ENCODE measurements at regions not wholly inside any gene's neighbourhood (a gene's known extent, or its start where the extent isn't known, plus 50 kb on each side); places are given as distances from the start of the nearest gene placed in this dataset.

DNA sequence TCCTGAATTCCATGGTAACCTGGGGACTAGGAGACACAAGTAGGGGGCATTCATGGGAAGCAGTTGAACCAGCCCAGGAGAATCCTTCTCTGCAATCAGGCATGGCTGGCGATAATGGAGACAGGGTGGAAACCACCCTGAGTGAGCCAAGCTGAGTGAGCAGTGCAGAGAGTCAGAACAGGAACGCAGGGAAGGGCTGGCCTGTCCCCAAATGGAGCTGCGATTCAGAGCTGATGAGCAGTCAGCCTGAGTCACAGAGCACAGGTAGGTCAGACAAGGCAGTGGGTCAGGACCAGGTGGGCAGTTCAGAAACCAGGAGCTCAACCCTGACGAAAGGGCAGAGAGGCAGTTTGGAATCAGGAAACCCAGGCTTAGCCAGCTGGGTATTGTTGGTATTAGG, 129.0 kb downstream of the BTC start:
- TF ChIP-seq, protein P1, sequence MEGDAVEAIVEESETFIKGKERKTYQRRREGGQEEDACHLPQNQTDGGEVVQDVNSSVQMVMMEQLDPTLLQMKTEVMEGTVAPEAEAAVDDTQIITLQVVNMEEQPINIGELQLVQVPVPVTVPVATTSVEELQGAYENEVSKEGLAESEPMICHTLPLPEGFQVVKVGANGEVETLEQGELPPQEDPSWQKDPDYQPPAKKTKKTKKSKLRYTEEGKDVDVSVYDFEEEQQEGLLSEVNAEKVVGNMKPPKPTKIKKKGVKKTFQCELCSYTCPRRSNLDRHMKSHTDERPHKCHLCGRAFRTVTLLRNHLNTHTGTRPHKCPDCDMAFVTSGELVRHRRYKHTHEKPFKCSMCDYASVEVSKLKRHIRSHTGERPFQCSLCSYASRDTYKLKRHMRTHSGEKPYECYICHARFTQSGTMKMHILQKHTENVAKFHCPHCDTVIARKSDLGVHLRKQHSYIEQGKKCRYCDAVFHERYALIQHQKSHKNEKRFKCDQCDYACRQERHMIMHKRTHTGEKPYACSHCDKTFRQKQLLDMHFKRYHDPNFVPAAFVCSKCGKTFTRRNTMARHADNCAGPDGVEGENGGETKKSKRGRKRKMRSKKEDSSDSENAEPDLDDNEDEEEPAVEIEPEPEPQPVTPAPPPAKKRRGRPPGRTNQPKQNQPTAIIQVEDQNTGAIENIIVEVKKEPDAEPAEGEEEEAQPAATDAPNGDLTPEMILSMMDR (IDR thresholded peaks at IDR 0.05): no peak
- TF ChIP-seq POLR2A (IDR thresholded peaks at IDR 0.05): no peak
